Ecto neural progenitor cell (in vitro differentiated cells): ENCODE measurements at regions not wholly inside any gene's neighbourhood (a gene's known extent, or its start where the extent isn't known, plus 50 kb on each side); places are given as distances from the start of the nearest gene placed in this dataset.

Experiments used
- DNase-seq: peaks from one replicate; pipeline ENCODE4 v3.0.0-alpha.2; 2018; ENCODE audit warnings: low spot score

DNA sequence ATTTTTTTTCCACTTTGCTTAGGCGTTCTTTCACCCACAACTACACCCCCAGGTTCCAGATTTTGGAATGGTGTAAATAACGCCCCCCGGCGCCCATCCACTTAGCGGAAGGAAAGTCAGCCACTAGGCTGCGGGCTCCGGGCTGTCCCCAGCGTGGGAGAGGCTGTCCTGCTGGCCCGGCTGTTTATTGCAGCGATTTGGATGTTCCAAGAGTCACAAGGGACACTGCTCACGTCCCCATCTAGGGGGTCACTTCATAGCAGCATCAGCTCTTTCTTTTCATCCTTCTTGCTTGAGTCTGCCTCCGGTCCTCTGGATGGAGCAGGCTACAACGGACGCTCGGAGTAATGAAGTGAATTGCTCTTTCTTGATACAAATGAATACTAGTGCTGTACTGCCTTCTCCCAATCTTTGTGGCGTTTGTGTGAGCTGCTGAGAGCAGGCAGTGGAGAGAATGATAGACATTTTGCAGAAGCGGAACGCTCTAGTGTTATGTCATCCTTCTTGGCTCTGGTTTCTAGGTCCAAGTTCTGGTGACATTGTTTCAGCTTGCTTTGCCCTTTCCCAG lies 50.7 kb upstream of the PAIP2B start:
- DNase-seq = peak; percentile 86

- no peak for DNase-seq
Measured at GRCh38 chr2:71277147-71277475, 50.2 kb upstream of the PAIP2B start.

DNA sequence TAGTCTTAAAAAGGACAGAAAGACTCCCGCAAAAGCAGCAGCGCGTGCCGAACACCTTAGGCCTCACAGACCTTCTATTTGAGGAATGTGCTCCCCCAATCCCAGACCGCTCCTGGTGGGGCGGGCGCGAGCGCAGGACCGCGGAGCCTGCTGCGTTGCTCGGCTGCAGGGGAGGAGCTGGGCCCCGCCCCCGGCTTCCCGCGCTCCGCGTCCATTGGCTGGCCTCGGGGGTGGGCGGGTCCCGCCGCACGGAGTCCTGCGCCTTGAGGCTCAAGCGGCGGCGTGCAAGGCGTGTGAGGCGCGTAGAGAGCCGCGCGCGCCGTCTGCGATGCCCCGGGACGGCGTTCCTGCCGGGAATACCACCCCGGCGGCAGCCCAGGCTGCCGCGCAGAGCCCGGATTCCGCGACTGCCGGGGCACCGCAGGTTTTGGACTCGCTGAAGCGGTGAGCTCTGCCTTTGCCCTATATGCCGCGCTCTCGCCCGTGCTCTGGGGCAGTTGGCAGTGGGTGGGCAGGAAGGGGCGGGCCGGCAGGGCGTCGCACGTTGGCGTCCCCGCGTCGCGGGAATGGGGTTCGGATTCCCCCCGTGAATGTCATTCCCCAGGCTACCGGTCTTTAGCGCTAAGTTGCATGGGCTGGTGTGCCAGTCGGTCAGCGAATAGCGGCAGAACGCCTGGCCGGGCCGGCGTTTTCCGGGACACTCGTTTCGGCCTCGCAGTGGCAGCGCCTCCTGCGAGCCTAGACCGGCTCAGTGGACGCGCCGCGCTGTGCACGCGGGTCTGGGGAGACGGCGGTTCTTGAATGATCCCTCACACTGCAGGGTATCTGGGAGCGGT lies 49.6 kb upstream of the PAIP2B start:
- peak; percentile 96 for DNase-seq
